ENCODE measurements at regions not wholly inside any gene's neighbourhood (a gene's known extent, or its start where the extent isn't known, plus 50 kb on each side); places are given as distances from the start of the nearest gene placed in this dataset.
A peak's percentile ranks its signal among the peaks of the same experiment; 100 is the strongest.

- no peak for TF ChIP-seq ZNF646 (CRISPR knock-in tag; IDR thresholded peaks at IDR 0.05)
- no peak for TF ChIP-seq MYC (CRISPR knock-in tag; IDR thresholded peaks at IDR 0.05; ENCODE audit: borderline replicate concordance)
- peak; percentile 73 for TF ChIP-seq RAD21 (CRISPR knock-in tag; IDR thresholded peaks at IDR 0.05)
- no peak; the same call in 1 of the 2 replicates for TF ChIP-seq ZSCAN25 (CRISPR knock-in tag; IDR thresholded peaks at IDR 0.05)
- no peak for TF ChIP-seq SRSF1 (optimal IDR thresholded peaks at IDR 0.05; ENCODE audit: low read depth, low read length)
- TF ChIP-seq ZSCAN9 (CRISPR knock-in tag; IDR thresholded peaks at IDR 0.05; ENCODE audit: borderline replicate concordance) = peak; percentile 53; the same call in 1 of the 2 replicates
- TF ChIP-seq SPEN (CRISPR knock-in tag; IDR thresholded peaks at IDR 0.05; ENCODE audit: low read depth) = no peak
- no peak for TF ChIP-seq ZNF44 (CRISPR knock-in tag; IDR thresholded peaks at IDR 0.05)
- TF ChIP-seq MNT (IDR thresholded peaks at IDR 0.05) = no peak
- no peak for TF ChIP-seq ZBTB39 (CRISPR knock-in tag; IDR thresholded peaks at IDR 0.05)
- TF ChIP-seq TRAFD1 (CRISPR knock-in tag; IDR thresholded peaks at IDR 0.05; ENCODE audit: borderline replicate concordance) = no peak
- no peak for TF ChIP-seq ZSCAN20 (CRISPR knock-in tag; IDR thresholded peaks at IDR 0.05; ENCODE audit: borderline replicate concordance)
- peak; percentile 86 for TF ChIP-seq GATAD2A (CRISPR knock-in tag; IDR thresholded peaks at IDR 0.05)
- peak; percentile 95 for TF ChIP-seq TEAD3 (CRISPR knock-in tag; optimal IDR thresholded peaks at IDR 0.05; ENCODE audit: borderline replicate concordance)
- no peak for TF ChIP-seq ZNF260 (CRISPR knock-in tag; IDR thresholded peaks at IDR 0.05; ENCODE audit: borderline replicate concordance, low read depth)
- peak; percentile 82 for TF ChIP-seq NR2C2 (CRISPR knock-in tag; IDR thresholded peaks at IDR 0.05; ENCODE audit: borderline replicate concordance)
- no peak for TF ChIP-seq ISX (CRISPR knock-in tag; conservative IDR thresholded peaks at IDR 0.05)
- TF ChIP-seq ZMYM4 (CRISPR knock-in tag; IDR thresholded peaks at IDR 0.05) = peak; percentile 58; the same call in 1 of the 2 replicates
These were observed 102.6 kb downstream of the GLUL start (continued) for GRCh38 chr1:182288749-182289604.
